ENCODE measurements at regions not wholly inside any gene's neighbourhood (a gene's known extent, or its start where the extent isn't known, plus 50 kb on each side); places are given as distances from the start of the nearest gene placed in this dataset.

- no peak for DNase-seq (ENCODE audit: low spot score)
- H3K4me1 ChIP-seq (ENCODE audit: insufficient read depth, poor library complexity, severe bottlenecking): no peaks in the 10 kb centered on the region
- H3K36me3 ChIP-seq (ENCODE audit: low read depth): no peaks in the 10 kb centered on the region
- H3K27ac ChIP-seq (ENCODE audit: poor library complexity, severe bottlenecking): no peak overlapping the region
- H3K4me3 ChIP-seq (ENCODE audit: severe bottlenecking): no peak overlapping the region
- 0 out of 3 replicates have a peak, but pooled peaks have one; percentile 14 for ATAC-seq (ENCODE audit: low read depth)
- no peak for TF ChIP-seq CTCF (IDR thresholded peaks at IDR 0.05; ENCODE audit: poor library complexity, severe bottlenecking)
- no peaks in the 10 kb centered on the region for H3K9me3 ChIP-seq (ENCODE audit: severe bottlenecking)
- H3K27me3 ChIP-seq (ENCODE audit: insufficient read depth, poor library complexity, severe bottlenecking): peaks cover 15% of the 10 kb centered on the region
Measured at GRCh38 chr21:16279731-16280581, 550.2 kb downstream of the USP25 start.

- no peak for TF ChIP-seq CTCF (IDR thresholded peaks at IDR 0.05; ENCODE audit: poor library complexity, severe bottlenecking)
- Histone ChIP-seq H3K4me1 (ENCODE audit: insufficient read depth, poor library complexity, severe bottlenecking) (no peaks in the 10 kb centered on the region), H3K4me3 (ENCODE audit: severe bottlenecking) (no peak overlapping the region), H3K27me3 (ENCODE audit: insufficient read depth, poor library complexity, severe bottlenecking) (peaks cover 15% of the 10 kb centered on the region), H3K9me3 (ENCODE audit: severe bottlenecking) (no peaks in the 10 kb centered on the region), H3K27ac (ENCODE audit: poor library complexity, severe bottlenecking) (no peak overlapping the region), H3K36me3 (ENCODE audit: low read depth) (no peaks in the 10 kb centered on the region)
- ATAC-seq (ENCODE audit: low read depth) (no peak), DNase-seq (ENCODE audit: low spot score) (no peak)
Measured at GRCh38 chr21:16280686-16281091, 550.9 kb downstream of the USP25 start.

GRCh38 chr21:16283516-16283915 is 553.7 kb downstream of the USP25 start:
- Histone ChIP-seq H3K4me3 (ENCODE audit: severe bottlenecking) (no peak overlapping the region), H3K9me3 (ENCODE audit: severe bottlenecking) (no peaks in the 10 kb centered on the region), H3K27me3 (ENCODE audit: insufficient read depth, poor library complexity, severe bottlenecking) (peaks cover 20% of the 10 kb centered on the region), H3K4me1 (ENCODE audit: insufficient read depth, poor library complexity, severe bottlenecking) (no peaks in the 10 kb centered on the region), H3K27ac (ENCODE audit: poor library complexity, severe bottlenecking) (no peak overlapping the region), H3K36me3 (ENCODE audit: low read depth) (no peaks in the 10 kb centered on the region)
- no peak for TF ChIP-seq CTCF (IDR thresholded peaks at IDR 0.05; ENCODE audit: poor library complexity, severe bottlenecking)
- ATAC-seq (ENCODE audit: low read depth): no peak
- no peak for DNase-seq (ENCODE audit: low spot score)

- Histone ChIP-seq H3K27ac (ENCODE audit: poor library complexity, severe bottlenecking) (no peak overlapping the region), H3K4me1 (ENCODE audit: insufficient read depth, poor library complexity, severe bottlenecking) (no peaks in the 10 kb centered on the region), H3K36me3 (ENCODE audit: low read depth) (no peaks in the 10 kb centered on the region), H3K27me3 (ENCODE audit: insufficient read depth, poor library complexity, severe bottlenecking) (peaks cover 10% of the 10 kb centered on the region), H3K4me3 (ENCODE audit: severe bottlenecking) (no peak overlapping the region), H3K9me3 (ENCODE audit: severe bottlenecking) (no peaks in the 10 kb centered on the region)
- no peak for TF ChIP-seq CTCF (IDR thresholded peaks at IDR 0.05; ENCODE audit: poor library complexity, severe bottlenecking)
- ATAC-seq (ENCODE audit: low read depth) (no peak), DNase-seq (ENCODE audit: low spot score) (no peak)
Measured at GRCh38 chr21:16285605-16286126, 555.9 kb downstream of the USP25 start.

- Histone ChIP-seq H3K4me3 (ENCODE audit: severe bottlenecking) (no peak overlapping the region), H3K9me3 (ENCODE audit: severe bottlenecking) (no peaks in the 10 kb centered on the region), H3K36me3 (ENCODE audit: low read depth) (no peaks in the 10 kb centered on the region), H3K4me1 (ENCODE audit: insufficient read depth, poor library complexity, severe bottlenecking) (no peaks in the 10 kb centered on the region), H3K27me3 (ENCODE audit: insufficient read depth, poor library complexity, severe bottlenecking) (peaks cover 5% of the 10 kb centered on the region), H3K27ac (ENCODE audit: poor library complexity, severe bottlenecking) (no peak overlapping the region)
- DNase-seq (ENCODE audit: low spot score) (no peak), ATAC-seq (ENCODE audit: low read depth) (no peak)
- no peak for TF ChIP-seq CTCF (IDR thresholded peaks at IDR 0.05; ENCODE audit: poor library complexity, severe bottlenecking)
Measured at GRCh38 chr21:16287046-16287445, 557.3 kb downstream of the USP25 start.

Data from RWPE2 (cell line).